GM21717 (cell line): ENCODE measurements at regions not wholly inside any gene's neighbourhood (a gene's known extent, or its start where the extent isn't known, plus 50 kb on each side); places are given as distances from the start of the nearest gene placed in this dataset.

Experiments
- ATAC-seq: cut with Tn5 transposase; IDR thresholded peaks from one replicate; pipeline ENCODE4 v1.9.1; 2021; ENCODE audit warnings: mild to moderate bottlenecking, moderate library complexity; ENCODE audit not compliant: unreplicated experiment

DNA sequence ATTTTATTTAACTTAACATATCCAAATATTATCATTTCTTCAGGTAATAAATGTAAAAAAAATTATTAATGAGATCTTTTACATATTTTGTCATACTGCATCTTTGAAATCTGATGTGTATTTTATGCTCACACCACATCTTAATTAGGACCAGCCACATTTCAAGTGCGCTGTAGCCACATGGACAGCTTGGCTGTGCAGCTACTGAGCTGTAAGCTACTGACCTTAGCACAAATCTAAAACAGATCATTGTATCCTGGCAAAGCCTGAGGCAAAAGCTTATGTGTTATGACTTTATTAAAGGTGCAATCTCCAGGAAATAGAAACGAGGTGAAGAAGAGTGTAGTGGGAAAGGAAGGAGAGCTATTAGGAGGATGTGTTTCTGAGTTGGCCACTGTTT is 126.7 kb upstream of the UBE2E2 start:
- ATAC-seq = no peak

- ATAC-seq = no peak
These were observed 126.0 kb upstream of the UBE2E2 start for GRCh38 chr3:23077126-23077525.

GRCh38 chr3:23078735-23079134 is 124.4 kb upstream of the UBE2E2 start:
- no peak for ATAC-seq

DNA sequence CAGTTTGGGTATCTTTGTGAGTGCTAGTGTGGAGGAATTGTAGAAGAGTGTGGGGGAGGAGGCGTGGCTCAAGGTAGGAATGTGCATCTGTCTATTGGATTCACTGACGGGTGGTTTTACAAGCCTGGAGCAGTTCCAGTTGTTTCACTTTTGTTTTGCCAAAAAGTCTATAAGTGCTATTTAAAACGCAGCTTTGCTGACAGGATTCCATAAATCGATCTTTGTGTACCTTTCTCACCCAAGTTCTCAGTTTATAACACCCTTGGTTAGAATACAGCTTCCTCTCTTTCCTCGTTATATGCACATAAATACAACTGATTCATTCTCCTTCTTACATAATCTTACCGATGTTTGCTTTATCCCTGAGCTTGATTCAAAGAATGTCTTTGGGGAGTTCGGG is 123.2 kb upstream of the UBE2E2 start:
- ATAC-seq = no peak

GRCh38 chr3:23083701-23084100 is 119.4 kb upstream of the UBE2E2 start:
- ATAC-seq = no peak

- ATAC-seq = no peak
These were observed 118.8 kb upstream of the UBE2E2 start for GRCh38 chr3:23084367-23084766.

DNA sequence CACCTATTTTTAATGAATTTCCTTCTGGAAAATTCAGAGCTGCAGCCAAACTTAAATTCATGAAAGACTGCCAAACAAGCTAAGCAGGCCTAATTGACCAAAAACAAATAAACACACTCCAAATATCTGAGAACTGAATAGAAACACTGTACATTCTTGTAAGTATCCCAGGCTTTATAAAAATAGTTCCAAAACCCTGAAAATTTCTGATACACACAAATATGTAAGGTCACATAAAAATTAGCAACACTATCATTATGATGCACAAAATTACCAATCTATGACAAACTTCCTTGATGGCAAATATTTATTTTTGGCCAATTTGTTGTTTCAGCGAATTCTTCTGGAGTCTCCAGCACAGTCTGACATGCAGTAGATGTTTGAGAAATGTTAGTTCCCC is 117.9 kb upstream of the UBE2E2 start:
- ATAC-seq = no peak

GRCh38 chr3:23086331-23086730 is 116.8 kb upstream of the UBE2E2 start:
- no peak for ATAC-seq

GRCh38 chr3:23086831-23087230 is 116.3 kb upstream of the UBE2E2 start:
- no peak for ATAC-seq

GRCh38 chr3:23094412-23094811 is 108.7 kb upstream of the UBE2E2 start:
- ATAC-seq = no peak

DNA sequence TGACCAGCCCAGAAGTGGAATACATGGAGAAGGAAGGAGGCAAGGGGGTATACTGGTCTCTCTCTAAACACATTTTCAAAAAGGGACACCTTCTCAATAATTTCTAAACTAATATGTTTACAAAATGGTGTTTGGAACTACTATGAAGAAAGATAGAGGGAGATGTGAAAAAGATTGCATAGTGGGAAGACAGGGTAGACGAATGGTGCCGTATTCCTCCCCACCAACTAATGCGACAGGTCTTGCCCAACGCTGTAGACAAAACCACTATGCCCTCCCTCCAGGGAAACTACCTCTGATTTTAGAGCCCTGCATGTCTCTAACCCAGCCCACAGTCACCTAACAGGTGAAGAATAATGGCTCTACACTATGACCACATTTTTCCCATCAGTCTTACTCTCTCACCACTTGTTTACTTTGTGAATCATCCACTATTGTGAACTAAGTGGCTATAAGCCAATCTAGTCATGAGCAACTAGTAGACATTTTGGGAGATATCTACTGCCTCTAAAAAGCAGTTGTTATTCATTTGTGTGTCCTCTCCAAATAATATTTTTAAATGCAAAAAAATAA is 108.2 kb upstream of the UBE2E2 start:
- ATAC-seq = no peak

GRCh38 chr3:23096041-23096440 is 107.1 kb upstream of the UBE2E2 start:
- no peak for ATAC-seq

DNA sequence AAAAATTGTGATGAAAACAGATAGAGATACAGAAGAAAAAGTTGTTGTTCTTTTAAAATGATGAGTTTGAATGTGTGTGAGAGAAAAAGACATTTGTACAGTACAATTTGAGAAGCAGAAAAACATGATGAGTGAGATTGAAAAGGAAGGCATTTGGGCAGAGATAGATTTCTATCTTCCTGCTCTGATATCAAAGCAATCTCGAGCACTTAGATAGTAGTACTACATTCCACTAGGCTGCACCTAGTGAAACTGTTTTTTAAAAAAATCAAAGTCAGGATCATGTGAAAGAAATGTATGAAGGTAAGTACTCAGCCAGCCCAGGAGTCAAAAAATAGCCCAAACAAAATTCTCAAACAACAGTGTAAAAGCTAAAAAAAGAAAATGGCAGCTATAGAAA is 104.1 kb upstream of the UBE2E2 start:
- ATAC-seq = no peak

GRCh38 chr3:23099677-23100076 is 103.5 kb upstream of the UBE2E2 start:
- no peak for ATAC-seq

DNA sequence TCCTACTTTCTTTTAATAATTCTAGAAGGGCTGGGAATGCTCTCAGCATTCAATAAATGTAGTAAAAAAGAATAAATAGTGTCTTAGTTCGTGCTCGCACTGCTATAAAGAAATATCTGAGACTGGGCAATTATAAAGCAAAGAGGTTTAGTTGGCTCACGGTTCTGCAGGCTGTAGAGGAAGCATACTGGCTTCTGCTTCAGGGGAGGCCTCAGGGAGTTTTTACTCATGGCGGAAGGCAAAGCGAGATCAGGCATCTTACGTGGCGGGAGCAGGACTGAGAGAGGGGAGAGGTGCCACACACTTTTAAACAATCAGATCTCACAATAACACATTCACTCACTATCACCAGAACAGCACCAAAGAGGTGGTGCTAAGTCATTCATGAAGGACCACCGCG is 103.0 kb upstream of the UBE2E2 start:
- ATAC-seq = no peak

- ATAC-seq = no peak
These were observed 99.4 kb upstream of the UBE2E2 start for GRCh38 chr3:23103764-23104163.

GRCh38 chr3:23105048-23105447 is 98.1 kb upstream of the UBE2E2 start:
- no peak for ATAC-seq

DNA sequence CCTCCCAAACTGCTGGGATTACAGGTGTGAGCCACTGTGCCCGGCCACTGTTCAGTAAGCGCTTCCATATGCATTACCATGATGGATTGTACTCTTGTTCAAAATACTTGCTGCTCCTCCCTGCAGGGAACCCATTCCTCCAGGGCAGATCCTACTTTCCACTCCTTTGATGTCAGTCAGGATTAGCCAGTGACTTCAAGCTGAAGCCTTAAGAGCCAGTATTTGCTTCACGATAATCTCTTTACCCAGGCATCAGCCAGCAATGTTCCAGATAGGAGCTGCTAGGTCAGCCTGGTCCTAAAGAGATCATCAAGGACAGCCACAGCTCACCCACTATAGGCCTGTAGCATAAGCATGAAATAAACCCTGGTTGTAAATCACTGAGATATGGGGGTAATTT is 96.5 kb upstream of the UBE2E2 start:
- ATAC-seq = no peak

- no peak for ATAC-seq
These were observed 95.9 kb upstream of the UBE2E2 start for GRCh38 chr3:23107221-23107620.

- no peak for ATAC-seq
These were observed 94.6 kb upstream of the UBE2E2 start for GRCh38 chr3:23108451-23109057.

GRCh38 chr3:23111286-23111685 is 91.8 kb upstream of the UBE2E2 start:
- ATAC-seq = no peak

DNA sequence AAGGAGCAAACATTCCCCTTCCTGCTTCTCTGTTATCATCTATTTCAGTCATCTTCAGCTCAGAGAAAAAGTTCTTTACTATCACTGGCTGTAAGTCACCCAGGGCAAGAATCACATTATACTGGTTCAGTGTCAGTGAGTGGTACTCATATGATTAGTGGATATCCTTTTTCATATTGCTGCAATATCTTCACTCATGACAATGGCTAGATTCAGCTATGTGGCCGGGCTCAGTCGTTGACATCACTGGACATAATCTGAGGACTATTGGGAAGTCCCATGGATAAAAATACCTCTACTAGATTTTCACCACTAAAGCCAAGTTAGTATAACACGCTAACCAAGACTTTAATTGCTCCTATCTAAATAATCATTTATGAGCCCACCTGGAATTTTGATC is 91.3 kb upstream of the UBE2E2 start:
- no peak for ATAC-seq

- no peak for ATAC-seq
These were observed 90.6 kb upstream of the UBE2E2 start for GRCh38 chr3:23112491-23112890.
